Cardiac fibroblast (primary cell): ENCODE measurements at regions not wholly inside any gene's neighbourhood (a gene's known extent, or its start where the extent isn't known, plus 50 kb on each side); places are given as distances from the start of the nearest gene placed in this dataset.
"Not testable (repeated sequence)": the region's sequence is repeated elsewhere in the genome, so short reads cannot be mapped to it uniquely, and the experiment has no call there.

Experiments used
- DNase-seq, 2 donors: peaks; one replicate each; pipeline versions ENCODE4 v3.0.0 to v3.0.0-alpha.2; 2010; ENCODE audit warnings: low read depth in 2 of 2
- H3K4me3 ChIP-seq, 2 donors: replicated peaks in 1 of 2; 1 replicate in 1 of 2; 2 replicates in 1 of 2; pipeline ENCODE4 v1.5.1; 2011; ENCODE audit warnings: low read depth in 2 of 2, low read length in 2 of 2, mild to moderate bottlenecking in 2 of 2, moderate library complexity in 1 of 2
- TF ChIP-seq, protein P1 (sequence below): IDR thresholded peaks from one replicate; pipeline ENCODE4 v1.5.1; 2011; ENCODE audit warnings: low read depth, mild to moderate bottlenecking, low read length, inconsistent platforms

DNA sequence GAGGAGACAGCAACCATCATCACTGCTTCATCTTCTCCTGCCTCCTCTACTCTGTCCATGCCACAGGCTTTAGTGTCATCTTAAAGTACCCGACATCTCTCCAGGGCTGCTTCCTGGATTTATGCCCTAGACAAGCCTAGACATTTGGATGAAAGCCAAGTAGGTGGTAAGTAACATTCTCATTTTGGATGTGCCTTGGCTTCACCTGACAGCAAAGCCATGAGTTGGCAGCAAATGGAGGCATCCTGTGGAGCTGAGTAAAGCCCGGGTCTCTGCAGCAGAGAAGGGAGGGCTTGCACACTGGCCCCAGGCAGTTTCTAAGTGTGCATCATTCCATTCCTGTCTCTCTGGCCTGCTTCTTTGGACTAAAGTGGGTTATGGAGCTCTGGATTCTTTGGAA, 299.1 kb downstream of the DMAC1 start:
- DNase-seq: no peak
- TF ChIP-seq, protein P1, sequence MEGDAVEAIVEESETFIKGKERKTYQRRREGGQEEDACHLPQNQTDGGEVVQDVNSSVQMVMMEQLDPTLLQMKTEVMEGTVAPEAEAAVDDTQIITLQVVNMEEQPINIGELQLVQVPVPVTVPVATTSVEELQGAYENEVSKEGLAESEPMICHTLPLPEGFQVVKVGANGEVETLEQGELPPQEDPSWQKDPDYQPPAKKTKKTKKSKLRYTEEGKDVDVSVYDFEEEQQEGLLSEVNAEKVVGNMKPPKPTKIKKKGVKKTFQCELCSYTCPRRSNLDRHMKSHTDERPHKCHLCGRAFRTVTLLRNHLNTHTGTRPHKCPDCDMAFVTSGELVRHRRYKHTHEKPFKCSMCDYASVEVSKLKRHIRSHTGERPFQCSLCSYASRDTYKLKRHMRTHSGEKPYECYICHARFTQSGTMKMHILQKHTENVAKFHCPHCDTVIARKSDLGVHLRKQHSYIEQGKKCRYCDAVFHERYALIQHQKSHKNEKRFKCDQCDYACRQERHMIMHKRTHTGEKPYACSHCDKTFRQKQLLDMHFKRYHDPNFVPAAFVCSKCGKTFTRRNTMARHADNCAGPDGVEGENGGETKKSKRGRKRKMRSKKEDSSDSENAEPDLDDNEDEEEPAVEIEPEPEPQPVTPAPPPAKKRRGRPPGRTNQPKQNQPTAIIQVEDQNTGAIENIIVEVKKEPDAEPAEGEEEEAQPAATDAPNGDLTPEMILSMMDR: no peak
- H3K4me3 ChIP-seq: no peak overlapping the region

DNA sequence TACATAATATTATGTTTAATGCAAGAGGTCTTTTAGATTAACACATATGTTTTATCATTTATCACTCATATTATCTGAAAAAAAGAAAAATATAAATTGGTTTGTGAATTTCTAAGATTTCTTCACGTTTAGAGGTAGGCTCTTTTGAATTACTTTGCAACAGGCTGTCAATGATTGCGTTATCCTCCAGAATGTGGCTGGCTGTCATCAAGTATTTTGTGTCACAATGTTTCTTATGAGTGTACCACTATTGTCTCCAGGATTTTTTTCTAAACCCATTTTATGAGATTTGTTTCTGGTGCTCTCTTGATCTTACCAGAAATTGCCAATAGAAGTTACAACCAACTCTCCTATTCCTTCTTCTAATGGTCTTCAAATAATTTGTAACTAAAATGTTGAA, 307.9 kb downstream of the DMAC1 start:
- TF ChIP-seq, protein P1: no peak
- DNase-seq: no peak

DNA sequence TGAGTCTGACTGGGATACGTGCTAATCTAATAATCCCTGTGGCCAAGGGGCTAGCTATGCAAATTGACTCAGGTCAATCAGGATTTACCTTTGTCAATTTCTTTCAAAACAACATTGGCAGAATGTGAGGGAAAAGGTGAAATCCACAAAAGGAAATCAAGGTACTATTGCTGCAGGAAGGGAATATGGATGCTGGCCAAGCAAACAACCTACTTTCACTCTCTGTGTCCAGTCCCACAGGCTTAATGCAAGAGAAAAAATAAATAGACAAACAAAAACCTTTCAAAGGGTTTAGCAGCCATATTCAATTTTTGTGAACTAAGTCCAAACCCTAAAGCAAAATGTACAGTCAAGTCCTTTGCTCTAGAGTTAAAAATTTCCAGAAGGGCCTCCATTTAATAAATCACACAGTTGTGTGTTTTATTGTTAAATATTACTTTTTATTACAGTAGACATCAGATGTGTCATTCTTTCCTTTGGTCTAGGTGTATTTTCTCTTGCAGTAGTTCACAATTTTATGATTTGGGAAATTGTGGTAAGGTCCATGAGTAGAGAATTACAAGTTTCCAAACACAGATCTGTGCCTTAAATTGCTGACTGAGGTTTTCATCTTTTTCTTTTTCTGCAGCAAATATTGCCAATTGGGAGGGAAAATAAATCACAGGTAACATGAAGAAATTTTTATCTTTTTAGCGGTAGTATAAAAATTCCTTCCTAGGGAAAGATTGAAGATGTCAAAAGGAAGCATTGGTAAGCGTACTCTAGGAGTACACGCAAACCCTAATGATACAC, 309.1 kb downstream of the DMAC1 start:
- no peak for DNase-seq
- H3K4me3 ChIP-seq: no peak overlapping the region
- TF ChIP-seq, protein P1: no peak

More for the DNA sequence above, 307.9 kb downstream of the DMAC1 start:
- H3K4me3 ChIP-seq: no peak overlapping the region

DNA sequence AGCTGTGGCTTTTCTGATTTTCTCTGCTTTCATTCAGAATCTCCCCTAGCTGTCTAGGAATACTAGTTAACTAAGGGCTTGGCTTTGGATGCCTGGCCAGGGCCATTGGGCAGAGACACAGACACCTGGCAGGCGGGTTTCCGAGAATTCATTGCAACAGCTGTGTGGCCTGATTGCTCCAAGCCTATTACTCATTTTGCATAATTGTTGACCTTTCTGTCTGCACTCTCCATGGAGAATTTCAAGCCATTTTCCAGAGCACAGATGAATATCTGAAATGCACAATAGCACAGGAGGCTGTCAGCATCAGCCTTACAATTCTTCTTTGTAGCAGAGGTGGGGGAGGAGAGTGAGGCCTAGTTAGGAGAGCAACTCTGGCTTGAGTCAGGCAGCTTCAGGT, 310.5 kb downstream of the DMAC1 start:
- TF ChIP-seq, protein P1: no peak
- peak in 1 of 2 donors; percentile 6 for DNase-seq
- H3K4me3 ChIP-seq: no peak overlapping the region

DNA sequence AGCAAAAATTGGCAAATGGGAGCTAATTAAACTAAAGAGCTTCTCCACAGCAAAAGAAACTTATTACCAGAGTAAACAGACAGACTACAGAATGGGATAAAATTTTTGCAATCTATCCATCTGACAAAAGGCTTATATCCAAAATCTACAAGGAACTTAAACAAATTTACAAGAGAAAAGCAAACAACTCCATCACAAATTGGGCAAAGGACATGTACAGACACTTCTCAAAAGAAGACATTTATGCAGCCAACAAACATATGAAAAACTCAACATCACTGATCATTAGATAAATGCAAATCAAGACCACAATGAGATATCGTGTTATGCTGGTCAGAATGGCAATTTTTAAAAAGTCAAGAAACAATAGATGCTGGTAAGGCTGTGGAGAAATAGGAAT, 315.6 kb downstream of the DMAC1 start:
- not testable (repeated sequence) for DNase-seq, H3K4me3 ChIP-seq

DNA sequence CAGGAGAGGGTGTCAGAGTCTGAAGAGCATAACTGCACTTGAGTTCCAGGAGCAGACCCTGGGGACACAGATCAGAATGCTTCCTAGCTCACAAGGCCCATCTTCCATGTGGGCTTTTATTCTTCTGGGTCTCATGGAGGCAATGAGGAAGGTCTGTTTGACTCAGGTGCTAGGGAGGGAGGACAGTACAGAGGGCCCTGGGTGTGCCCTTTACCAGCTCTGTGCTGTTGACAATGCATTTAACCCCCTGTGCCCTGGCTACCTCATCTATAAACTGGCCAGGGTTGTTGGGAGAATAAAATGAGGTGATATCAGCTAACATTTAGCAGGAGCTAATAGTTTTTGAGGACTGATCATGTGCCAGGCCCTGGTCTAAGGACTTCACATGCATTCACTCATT, 318.0 kb downstream of the DMAC1 start:
- no peak for DNase-seq
- TF ChIP-seq, protein P1: no peak
- no peak overlapping the region for H3K4me3 ChIP-seq

DNA sequence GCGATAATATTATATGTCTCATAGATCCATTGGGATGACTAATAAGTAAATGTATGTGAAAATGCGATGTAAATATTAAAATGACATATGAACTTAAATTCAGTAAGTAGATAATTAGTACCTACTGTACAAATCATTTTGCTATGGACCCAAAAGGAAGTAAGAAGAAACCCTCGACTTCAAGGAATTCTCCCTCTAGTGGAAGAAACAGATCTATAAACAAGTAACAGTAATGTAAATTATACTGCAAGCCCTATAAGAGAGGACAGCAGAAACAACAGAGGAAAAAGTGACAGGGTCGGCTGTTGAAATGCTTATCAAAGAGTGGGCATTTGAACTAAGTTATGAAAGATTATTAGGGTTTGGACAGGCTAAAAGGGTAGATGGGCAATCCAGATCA, 320.3 kb downstream of the DMAC1 start:
- no peak for DNase-seq
- TF ChIP-seq, protein P1: no peak
- no peak overlapping the region for H3K4me3 ChIP-seq
